Stomach (tissue), 4 donors: ENCODE measurements at regions not wholly inside any gene's neighbourhood (a gene's known extent, or its start where the extent isn't known, plus 50 kb on each side); places are given as distances from the start of the nearest gene placed in this dataset.

Source experiments
- POLR2A ChIP-seq, 4 donors: fragments of 450-650 bp; IDR thresholded peaks; one replicate each; pipeline ENCODE4 v1.6.1; 2016; ENCODE audit warnings: antibody characterized with exemption in 4 of 4, control low read depth in 2 of 4, mild to moderate bottlenecking in 1 of 4, moderate library complexity in 1 of 4
- POLR2AphosphoS5 ChIP-seq, 3 donors: sonication (generic); formaldehyde crosslinking; IDR thresholded peaks; one replicate each; pipeline ENCODE4 v1.6.1; 2016; ENCODE audit warnings: antibody characterized with exemption in 3 of 3
- TF ChIP-seq, protein P1 (sequence below), 7 experiments: fragments of 450-650 bp in 4 of 7; fragments of 200-600 bp in 3 of 7; sonication (generic) in 3 of 7; IDR thresholded peaks; one replicate each; pipeline ENCODE4 v1.5.1; 2016 to 2019; ENCODE audit warnings: antibody characterized with exemption in 7 of 7, control low read depth in 2 of 7, mild to moderate bottlenecking in 1 of 7

DNA sequence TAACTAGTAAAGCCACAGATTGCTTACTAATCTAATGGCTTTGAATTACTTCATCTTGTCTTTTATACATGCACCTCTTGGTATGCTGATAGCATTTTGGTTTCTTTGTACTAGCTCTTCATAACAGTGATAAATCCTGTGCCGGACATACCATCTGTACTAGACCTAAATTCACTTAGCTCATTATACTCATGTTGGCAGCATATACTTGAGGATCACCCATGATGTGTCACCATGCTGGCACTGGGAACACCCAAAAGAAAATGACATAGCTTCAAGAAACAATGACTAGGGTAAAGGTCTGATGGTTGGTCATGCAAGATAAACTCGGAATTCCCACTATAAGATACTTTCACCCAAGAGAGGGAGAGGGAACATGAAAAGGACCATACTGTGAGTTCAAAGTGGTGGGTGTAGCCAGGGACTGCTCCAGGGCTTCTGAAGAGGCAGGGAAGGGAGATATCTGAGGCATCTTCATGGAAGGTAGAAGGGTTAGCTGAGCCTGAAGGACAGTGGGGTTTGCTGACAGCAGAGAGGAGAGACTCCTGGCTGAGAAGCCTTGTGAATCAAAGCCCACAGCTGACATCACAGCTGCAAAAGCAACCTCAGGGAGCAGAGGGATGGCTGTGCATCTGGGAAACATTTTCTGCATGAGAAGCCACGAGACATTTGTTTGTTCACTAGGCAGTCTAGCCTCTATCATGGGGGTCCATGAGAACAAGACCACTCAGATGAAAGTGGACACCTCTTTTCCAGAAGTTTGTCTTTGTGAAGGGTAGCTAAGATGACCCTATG, 314.2 kb downstream of the RAB28 start:
- TF ChIP-seq, protein P1, sequence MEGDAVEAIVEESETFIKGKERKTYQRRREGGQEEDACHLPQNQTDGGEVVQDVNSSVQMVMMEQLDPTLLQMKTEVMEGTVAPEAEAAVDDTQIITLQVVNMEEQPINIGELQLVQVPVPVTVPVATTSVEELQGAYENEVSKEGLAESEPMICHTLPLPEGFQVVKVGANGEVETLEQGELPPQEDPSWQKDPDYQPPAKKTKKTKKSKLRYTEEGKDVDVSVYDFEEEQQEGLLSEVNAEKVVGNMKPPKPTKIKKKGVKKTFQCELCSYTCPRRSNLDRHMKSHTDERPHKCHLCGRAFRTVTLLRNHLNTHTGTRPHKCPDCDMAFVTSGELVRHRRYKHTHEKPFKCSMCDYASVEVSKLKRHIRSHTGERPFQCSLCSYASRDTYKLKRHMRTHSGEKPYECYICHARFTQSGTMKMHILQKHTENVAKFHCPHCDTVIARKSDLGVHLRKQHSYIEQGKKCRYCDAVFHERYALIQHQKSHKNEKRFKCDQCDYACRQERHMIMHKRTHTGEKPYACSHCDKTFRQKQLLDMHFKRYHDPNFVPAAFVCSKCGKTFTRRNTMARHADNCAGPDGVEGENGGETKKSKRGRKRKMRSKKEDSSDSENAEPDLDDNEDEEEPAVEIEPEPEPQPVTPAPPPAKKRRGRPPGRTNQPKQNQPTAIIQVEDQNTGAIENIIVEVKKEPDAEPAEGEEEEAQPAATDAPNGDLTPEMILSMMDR (IDR thresholded peaks at IDR 0.05) = no peak
- TF ChIP-seq POLR2AphosphoS5 (IDR thresholded peaks at IDR 0.05) (no peak), POLR2A (IDR thresholded peaks at IDR 0.05) (no peak)
